ENCODE measurements at regions not wholly inside any gene's neighbourhood (a gene's known extent, or its start where the extent isn't known, plus 50 kb on each side); places are given as distances from the start of the nearest gene placed in this dataset.

DNA sequence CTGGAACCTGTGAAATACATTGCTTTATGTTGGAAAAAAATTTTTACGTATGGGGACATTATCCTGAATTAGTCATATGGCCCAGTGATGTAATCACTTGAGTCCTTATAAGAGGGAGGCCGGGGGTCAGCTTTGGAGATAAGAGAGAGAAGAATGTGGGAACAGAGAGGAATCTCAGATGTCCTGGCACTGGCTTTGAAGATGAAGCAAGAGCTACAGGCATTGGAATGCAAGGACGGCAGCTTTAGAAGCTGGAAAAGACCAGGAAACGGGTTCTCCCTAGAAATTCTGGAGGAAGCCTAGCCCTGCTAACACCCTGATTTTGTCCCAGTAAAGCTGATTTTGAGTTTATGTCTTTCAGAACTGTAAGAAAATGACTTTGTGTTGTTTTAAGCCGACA, 1129.9 kb upstream of the GYPC start:
- H3K4me1 ChIP-seq (ENCODE audit: low read length), result no peaks in the 10 kb centered on the region
- no peaks in the 10 kb centered on the region for H3K27me3 ChIP-seq (ENCODE audit: low read depth, low read length)

DNA sequence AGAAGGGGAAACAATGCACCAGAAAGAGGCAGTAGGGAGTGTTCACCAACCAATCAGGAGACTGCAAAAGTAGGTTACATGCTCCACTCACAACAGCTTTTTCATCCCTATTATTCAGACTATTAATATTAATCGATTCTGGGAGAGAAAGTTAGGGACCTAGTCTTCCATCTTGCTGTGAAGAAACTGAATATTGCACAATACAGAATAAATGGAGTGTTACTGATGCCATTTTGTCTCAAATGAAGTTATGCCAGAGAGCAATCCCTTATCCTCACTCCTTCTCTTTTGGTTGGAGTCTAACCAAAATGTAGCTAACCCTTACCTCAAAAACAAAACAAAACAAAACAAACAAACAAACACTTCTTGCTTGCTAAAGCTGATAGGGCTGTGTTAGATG, 1120.9 kb upstream of the GYPC start:
- Histone ChIP-seq H3K4me1 (ENCODE audit: low read length) (no peaks in the 10 kb centered on the region), H4K20me1 (ENCODE audit: insufficient read depth, low read length) (no peaks in the 10 kb centered on the region), H3K27ac (ENCODE audit: low read length) (no peak overlapping the region), H3K4me3 (ENCODE audit: low read length) (no peak overlapping the region), H3K4me2 (ENCODE audit: low read length) (no peak overlapping the region), H3K9ac (ENCODE audit: low read length) (no peak overlapping the region), H3K79me2 (ENCODE audit: low read length) (no peaks in the 10 kb centered on the region), H3K27me3 (ENCODE audit: low read depth, low read length) (no peaks in the 10 kb centered on the region), H3K36me3 (replicated peaks; ENCODE audit: low read depth, low read length) (no peaks in the 10 kb centered on the region), H2AFZ (ENCODE audit: low read depth, low read length) (no peak overlapping the region), H3K9me3 (ENCODE audit: insufficient read depth, low read length) (no peaks in the 10 kb centered on the region)
- no peak for TF ChIP-seq EZH2phosphoT487 (IDR thresholded peaks at IDR 0.05; ENCODE audit: low read depth)
- TF ChIP-seq, protein P1, sequence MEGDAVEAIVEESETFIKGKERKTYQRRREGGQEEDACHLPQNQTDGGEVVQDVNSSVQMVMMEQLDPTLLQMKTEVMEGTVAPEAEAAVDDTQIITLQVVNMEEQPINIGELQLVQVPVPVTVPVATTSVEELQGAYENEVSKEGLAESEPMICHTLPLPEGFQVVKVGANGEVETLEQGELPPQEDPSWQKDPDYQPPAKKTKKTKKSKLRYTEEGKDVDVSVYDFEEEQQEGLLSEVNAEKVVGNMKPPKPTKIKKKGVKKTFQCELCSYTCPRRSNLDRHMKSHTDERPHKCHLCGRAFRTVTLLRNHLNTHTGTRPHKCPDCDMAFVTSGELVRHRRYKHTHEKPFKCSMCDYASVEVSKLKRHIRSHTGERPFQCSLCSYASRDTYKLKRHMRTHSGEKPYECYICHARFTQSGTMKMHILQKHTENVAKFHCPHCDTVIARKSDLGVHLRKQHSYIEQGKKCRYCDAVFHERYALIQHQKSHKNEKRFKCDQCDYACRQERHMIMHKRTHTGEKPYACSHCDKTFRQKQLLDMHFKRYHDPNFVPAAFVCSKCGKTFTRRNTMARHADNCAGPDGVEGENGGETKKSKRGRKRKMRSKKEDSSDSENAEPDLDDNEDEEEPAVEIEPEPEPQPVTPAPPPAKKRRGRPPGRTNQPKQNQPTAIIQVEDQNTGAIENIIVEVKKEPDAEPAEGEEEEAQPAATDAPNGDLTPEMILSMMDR (IDR thresholded peaks at IDR 0.05; ENCODE audit: low read depth, low read length), result no peak

More for the DNA sequence above, 1129.9 kb upstream of the GYPC start:
- no peak overlapping the region for H3K27ac ChIP-seq (ENCODE audit: low read length)
- no peak overlapping the region for H3K9ac ChIP-seq (ENCODE audit: low read length)
- no peak for TF ChIP-seq EZH2phosphoT487 (IDR thresholded peaks at IDR 0.05; ENCODE audit: low read depth)
- TF ChIP-seq, protein P1 (IDR thresholded peaks at IDR 0.05; ENCODE audit: low read depth, low read length), result no peak
- H3K4me2 ChIP-seq (ENCODE audit: low read length), result no peak overlapping the region
- H3K9me3 ChIP-seq (ENCODE audit: insufficient read depth, low read length), result no peaks in the 10 kb centered on the region
- H3K36me3 ChIP-seq (replicated peaks; ENCODE audit: low read depth, low read length), result no peaks in the 10 kb centered on the region
- no peak overlapping the region for H3K4me3 ChIP-seq (ENCODE audit: low read length)
- no peak overlapping the region for H2AFZ ChIP-seq (ENCODE audit: low read depth, low read length)
- no peaks in the 10 kb centered on the region for H4K20me1 ChIP-seq (ENCODE audit: insufficient read depth, low read length)
- H3K79me2 ChIP-seq (ENCODE audit: low read length), result no peaks in the 10 kb centered on the region

DNA sequence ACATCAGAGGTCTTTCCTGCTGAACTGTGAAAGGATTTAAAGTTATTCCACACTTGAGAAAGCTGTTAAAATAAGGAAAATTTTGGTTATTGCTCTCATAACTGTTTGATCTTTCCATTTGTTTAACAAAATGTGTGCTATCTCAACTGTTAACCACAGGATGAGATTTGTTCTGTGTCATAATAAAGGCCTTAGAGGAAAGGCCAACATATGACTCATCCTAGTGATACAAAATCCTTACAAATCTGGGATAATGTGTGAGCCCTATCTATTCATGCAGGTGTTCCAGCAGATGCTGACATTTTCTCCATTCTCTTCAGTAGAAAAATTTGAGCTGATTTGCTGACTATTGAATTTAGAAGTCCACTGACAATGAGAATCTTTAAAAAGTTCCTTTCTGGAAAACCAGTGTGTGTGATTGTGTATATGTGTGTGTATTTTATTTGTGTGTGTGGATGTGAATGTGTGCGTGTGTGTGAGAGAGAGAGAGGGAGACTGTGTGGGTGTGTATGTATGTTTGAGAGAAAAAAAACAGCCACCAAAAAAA, 1111.9 kb upstream of the GYPC start:
- H3K9me3 ChIP-seq (ENCODE audit: insufficient read depth, low read length), result no peaks in the 10 kb centered on the region
- no peak overlapping the region for H3K27ac ChIP-seq (ENCODE audit: low read length)
- no peak overlapping the region for H3K9ac ChIP-seq (ENCODE audit: low read length)
- no peaks in the 10 kb centered on the region for H3K79me2 ChIP-seq (ENCODE audit: low read length)
- TF ChIP-seq EZH2phosphoT487 (IDR thresholded peaks at IDR 0.05; ENCODE audit: low read depth), result no peak
- TF ChIP-seq, protein P1 (IDR thresholded peaks at IDR 0.05; ENCODE audit: low read depth, low read length), result no peak
- H3K27me3 ChIP-seq (ENCODE audit: low read depth, low read length), result no peaks in the 10 kb centered on the region
- no peak overlapping the region for H2AFZ ChIP-seq (ENCODE audit: low read depth, low read length)
- no peaks in the 10 kb centered on the region for H3K36me3 ChIP-seq (replicated peaks; ENCODE audit: low read depth, low read length)
- H3K4me3 ChIP-seq (ENCODE audit: low read length), result no peak overlapping the region
- H4K20me1 ChIP-seq (ENCODE audit: insufficient read depth, low read length), result no peaks in the 10 kb centered on the region
- no peaks in the 10 kb centered on the region for H3K4me1 ChIP-seq (ENCODE audit: low read length)
- H3K4me2 ChIP-seq (ENCODE audit: low read length), result no peak overlapping the region

DNA sequence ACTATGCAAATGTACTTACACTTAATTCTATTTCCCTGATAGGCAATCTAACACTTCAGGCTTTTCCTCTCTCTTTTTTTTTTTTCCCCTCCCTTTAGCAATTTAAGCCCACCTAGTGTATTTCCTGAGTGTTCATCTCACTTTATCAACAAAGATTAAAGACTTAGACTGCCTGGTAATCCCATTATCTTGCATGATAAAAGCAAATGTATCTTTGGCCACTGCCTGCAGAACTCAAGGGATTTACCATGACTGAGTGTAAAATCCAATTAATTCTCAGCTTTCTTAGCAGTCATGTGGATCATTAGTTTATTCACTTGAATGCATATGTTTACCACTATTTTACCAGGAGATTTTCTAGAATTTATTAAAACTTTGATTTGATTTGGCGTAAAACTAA, 1102.2 kb upstream of the GYPC start:
- Histone ChIP-seq H2AFZ (ENCODE audit: low read depth, low read length) (no peak overlapping the region), H3K9ac (ENCODE audit: low read length) (no peak overlapping the region), H4K20me1 (ENCODE audit: insufficient read depth, low read length) (no peaks in the 10 kb centered on the region), H3K9me3 (ENCODE audit: insufficient read depth, low read length) (no peaks in the 10 kb centered on the region), H3K4me1 (ENCODE audit: low read length) (peaks cover 10% of the 10 kb centered on the region), H3K4me2 (ENCODE audit: low read length) (no peak overlapping the region), H3K4me3 (ENCODE audit: low read length) (no peak overlapping the region), H3K27me3 (ENCODE audit: low read depth, low read length) (no peaks in the 10 kb centered on the region), H3K36me3 (replicated peaks; ENCODE audit: low read depth, low read length) (no peaks in the 10 kb centered on the region), H3K79me2 (ENCODE audit: low read length) (no peaks in the 10 kb centered on the region), H3K27ac (ENCODE audit: low read length) (no peak overlapping the region)
- no peak for TF ChIP-seq EZH2phosphoT487 (IDR thresholded peaks at IDR 0.05; ENCODE audit: low read depth)
- TF ChIP-seq, protein P1 (IDR thresholded peaks at IDR 0.05; ENCODE audit: low read depth, low read length), result no peak
